H9 (cell line): ENCODE measurements at regions not wholly inside any gene's neighbourhood (a gene's known extent, or its start where the extent isn't known, plus 50 kb on each side); places are given as distances from the start of the nearest gene placed in this dataset.

Experiments used
- DNase-seq: peaks from one replicate; pipeline ENCODE4 v3.0.0-alpha.2; 2017
- H2AFZ ChIP-seq: one replicate; pipeline ENCODE4 v1.6.1; 2013; ENCODE audit warnings: mild to moderate bottlenecking, low read length, control low read depth, moderate library complexity
- H2AK5ac ChIP-seq: 2 replicates; pipeline ENCODE4 v1.6.1; 2013; ENCODE audit warnings: low read length, control low read depth, mixed read lengths; ENCODE audit not compliant: insufficient read length
- H2BK120ac ChIP-seq: one replicate; pipeline ENCODE4 v1.6.1; 2013; ENCODE audit warnings: low read depth, mild to moderate bottlenecking, low read length, control low read depth, inconsistent platforms; ENCODE audit not compliant: poor library complexity, severe bottlenecking
- H2BK12ac ChIP-seq: 2 replicates; pipeline ENCODE4 v1.6.1; 2013; ENCODE audit warnings: low read length, control low read depth, mixed read lengths, low read depth; ENCODE audit not compliant: insufficient read length
- H2BK15ac ChIP-seq: 2 replicates; pipeline ENCODE4 v1.6.1; 2013; ENCODE audit warnings: low read depth, low read length, control low read depth
- H2BK20ac ChIP-seq: one replicate; pipeline ENCODE4 v1.6.1; 2013; ENCODE audit warnings: low read depth, mild to moderate bottlenecking, low read length, control low read depth, inconsistent platforms; ENCODE audit not compliant: poor library complexity, severe bottlenecking
- H2BK5ac ChIP-seq: 2 replicates; pipeline ENCODE4 v1.6.1; 2013; ENCODE audit warnings: low read length, control low read depth, mixed read lengths; ENCODE audit not compliant: insufficient read length
- H3K14ac ChIP-seq: 2 replicates; pipeline ENCODE4 v1.6.1; 2013; ENCODE audit warnings: low read length, control low read depth; ENCODE audit not compliant: insufficient read depth
- H3K18ac ChIP-seq: 2 replicates; pipeline ENCODE4 v1.6.1; 2013; ENCODE audit warnings: low read depth, mild to moderate bottlenecking, mixed read lengths, low read length, control low read depth; ENCODE audit not compliant: insufficient read length
- H3K23ac ChIP-seq: 2 replicates; pipeline ENCODE4 v1.6.1; 2013; ENCODE audit warnings: low read length, control low read depth, mixed read lengths, low read depth; ENCODE audit not compliant: insufficient read length
- H3K23me2 ChIP-seq: 2 replicates; pipeline ENCODE4 v1.6.1; 2013; ENCODE audit warnings: low read depth, mild to moderate bottlenecking, mixed read lengths, low read length, control low read depth; ENCODE audit not compliant: insufficient read length, poor library complexity, severe bottlenecking
- H3K27ac ChIP-seq: 2 replicates; pipeline ENCODE4 v1.5.1; 2013; ENCODE audit warnings: low read length, control low read depth, mixed read lengths, low read depth; ENCODE audit not compliant: insufficient read length
- H3K27me3 ChIP-seq: 2 replicates; pipeline ENCODE4 v1.6.1; 2013; ENCODE audit warnings: low read length, control low read depth, inconsistent platforms; ENCODE audit not compliant: insufficient read depth
- H3K4ac ChIP-seq: 2 replicates; pipeline ENCODE4 v1.6.1; 2013; ENCODE audit warnings: low read depth, mild to moderate bottlenecking, control low read depth, inconsistent platforms, low read length, moderate library complexity
- H3K4me1 ChIP-seq: 2 replicates; pipeline ENCODE4 v1.6.1; 2013; ENCODE audit warnings: low read length, control low read depth, inconsistent platforms; ENCODE audit not compliant: insufficient read depth
- H3K4me2 ChIP-seq: 2 replicates; pipeline ENCODE4 v1.6.1; 2013; ENCODE audit warnings: low read length, control low read depth, mixed read lengths; ENCODE audit not compliant: insufficient read length, insufficient read depth
- H3K56ac ChIP-seq: 2 replicates; pipeline ENCODE4 v1.6.1; 2013; ENCODE audit warnings: low read depth, mild to moderate bottlenecking, mixed read lengths, low read length, control low read depth; ENCODE audit not compliant: insufficient read length
- H3K79me1 ChIP-seq: 2 replicates; pipeline ENCODE4 v1.6.1; 2013; ENCODE audit warnings: low read depth, mild to moderate bottlenecking, moderate library complexity, low read length, control low read depth, inconsistent platforms; ENCODE audit not compliant: insufficient read depth, poor library complexity, severe bottlenecking
- H3K79me2 ChIP-seq: 2 replicates; pipeline ENCODE4 v1.6.1; 2013; ENCODE audit warnings: low read length, control low read depth, inconsistent platforms; ENCODE audit not compliant: insufficient read depth
- H3K9ac ChIP-seq: 2 replicates; pipeline ENCODE4 v1.6.1; 2013; ENCODE audit warnings: low read length, control low read depth, mixed read lengths; ENCODE audit not compliant: insufficient read length; ENCODE audit errors: extremely low read depth
- H3K9me3 ChIP-seq: one replicate; pipeline ENCODE4 v1.6.1; 2013; ENCODE audit warnings: low read depth, low read length, inconsistent platforms; ENCODE audit not compliant: control insufficient read depth
- H3T11ph ChIP-seq: one replicate; pipeline ENCODE4 v1.6.1; 2013; ENCODE audit warnings: mild to moderate bottlenecking, low read length, control low read depth, inconsistent platforms
- H4K20me1 ChIP-seq: one replicate; pipeline ENCODE4 v1.6.1; 2013; ENCODE audit not compliant: control insufficient read depth, insufficient read length, insufficient read depth
- H4K5ac ChIP-seq: 2 replicates; pipeline ENCODE4 v1.6.1; 2013; ENCODE audit warnings: low read depth, mild to moderate bottlenecking, mixed read lengths, low read length, control low read depth; ENCODE audit not compliant: insufficient read length
- H4K8ac ChIP-seq: replicated peaks from 2 replicates; pipeline ENCODE4 v1.6.1; 2013; ENCODE audit warnings: low read length, control low read depth, mixed read lengths, low read depth; ENCODE audit not compliant: insufficient read length
- H4K91ac ChIP-seq: 2 replicates; pipeline ENCODE4 v1.6.1; 2013; ENCODE audit warnings: low read depth, mild to moderate bottlenecking, moderate library complexity, mixed read lengths, low read length, control low read depth; ENCODE audit not compliant: insufficient read length
- H3K27ac Mint-ChIP-seq, 3 experiments: 2 replicates in 2 of 3; 3 replicates in 1 of 3; pipeline ENCODE4 v1.8.0; 2020 to 2021; ENCODE audit warnings: mixed read lengths in 3 of 3, mild to moderate bottlenecking in 1 of 3, moderate library complexity in 1 of 3
- H3K27me3 Mint-ChIP-seq: 2 replicates; pipeline ENCODE4 v1.8.0; 2021; ENCODE audit warnings: low read depth, mild to moderate bottlenecking, moderate library complexity, mixed read lengths
- H3K36me3 Mint-ChIP-seq, 3 experiments: 2 replicates in 2 of 3; 3 replicates in 1 of 3; pipeline ENCODE4 v1.8.0; 2020 to 2021; ENCODE audit warnings: low read depth in 3 of 3, mixed read lengths in 3 of 3; ENCODE audit not compliant: insufficient read depth in 1 of 3
- H3K4me1 Mint-ChIP-seq, 2 experiments: 2 replicates each; pipeline ENCODE4 v1.8.0; 2020; ENCODE audit warnings: mixed read lengths in 2 of 2
- H3K4me3 Mint-ChIP-seq, 2 experiments: 2 replicates in 1 of 2; 3 replicates in 1 of 2; pipeline ENCODE4 v1.8.0; 2020 to 2021; ENCODE audit warnings: mild to moderate bottlenecking in 2 of 2, mixed read lengths in 2 of 2, moderate library complexity in 1 of 2
- H3K9me3 Mint-ChIP-seq, 2 experiments: 2 replicates in 1 of 2; 3 replicates in 1 of 2; pipeline ENCODE4 v1.8.0; 2020; ENCODE audit warnings: mild to moderate bottlenecking in 2 of 2, mixed read lengths in 2 of 2, moderate library complexity in 1 of 2
- TF ChIP-seq, protein P1 (sequence below): fragments of 200-600 bp; sonication (generic); conservative IDR thresholded peaks from 3 replicates; pipeline ENCODE4 v1.8.0; 2021; ENCODE audit warnings: antibody characterized with exemption, mild to moderate bottlenecking

DNA sequence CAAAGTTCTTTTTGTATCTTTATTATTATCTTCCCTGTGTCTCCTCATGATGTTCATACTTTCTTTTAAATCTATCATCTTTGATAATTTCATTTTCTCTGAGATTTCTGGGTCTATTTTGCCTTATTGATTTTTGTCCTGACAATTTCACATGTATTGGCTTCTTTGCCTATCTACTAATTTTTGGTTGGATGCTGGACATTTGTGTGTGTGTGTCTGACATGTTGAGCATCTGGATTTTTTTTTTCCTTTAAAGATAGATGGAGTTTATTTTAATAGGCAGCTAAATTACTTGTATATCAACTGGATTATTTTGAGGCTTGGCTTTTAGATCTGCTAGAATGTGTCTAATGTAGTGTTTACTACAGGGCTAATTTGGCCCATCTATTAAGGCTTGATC lies 178.0 kb upstream of the MOCS2 start:
- peaks cover 0 to 19% (median 9%) of the 10 kb centered on the region in 3 experiments; a peak in 4 of 7 replicates for H3K36me3 Mint-ChIP-seq
- Histone ChIP-seq H2BK15ac (no peak overlapping the region), H3K9me3 (no peaks in the 10 kb centered on the region), H3K79me1 (no peaks in the 10 kb centered on the region), H2BK5ac (no peak overlapping the region), H3T11ph (no peak overlapping the region), H2AFZ (no peak overlapping the region), H3K4me1 (no peaks in the 10 kb centered on the region), H4K20me1 (no peaks in the 10 kb centered on the region), H2BK120ac (no peak overlapping the region), H3K4me2 (no peak overlapping the region), H2AK5ac (no peak overlapping the region), H4K5ac (no peak overlapping the region), H3K79me2 (no peaks in the 10 kb centered on the region), H3K14ac (no peak overlapping the region), H4K91ac (no peak overlapping the region), H3K27me3 (no peaks in the 10 kb centered on the region), H3K18ac (no peak overlapping the region), H2BK12ac (no peak overlapping the region), H4K8ac (no peak overlapping the region), H3K4ac (no peak overlapping the region), H3K56ac (no peak overlapping the region), H3K23me2 (no peaks in the 10 kb centered on the region), H3K9ac (no peak overlapping the region), H3K23ac (no peak overlapping the region), H2BK20ac (no peak overlapping the region), H3K27ac (no peak overlapping the region)
- DNase-seq = no peak
- H3K27me3 Mint-ChIP-seq = no peaks in the 10 kb centered on the region
- TF ChIP-seq, protein P1, sequence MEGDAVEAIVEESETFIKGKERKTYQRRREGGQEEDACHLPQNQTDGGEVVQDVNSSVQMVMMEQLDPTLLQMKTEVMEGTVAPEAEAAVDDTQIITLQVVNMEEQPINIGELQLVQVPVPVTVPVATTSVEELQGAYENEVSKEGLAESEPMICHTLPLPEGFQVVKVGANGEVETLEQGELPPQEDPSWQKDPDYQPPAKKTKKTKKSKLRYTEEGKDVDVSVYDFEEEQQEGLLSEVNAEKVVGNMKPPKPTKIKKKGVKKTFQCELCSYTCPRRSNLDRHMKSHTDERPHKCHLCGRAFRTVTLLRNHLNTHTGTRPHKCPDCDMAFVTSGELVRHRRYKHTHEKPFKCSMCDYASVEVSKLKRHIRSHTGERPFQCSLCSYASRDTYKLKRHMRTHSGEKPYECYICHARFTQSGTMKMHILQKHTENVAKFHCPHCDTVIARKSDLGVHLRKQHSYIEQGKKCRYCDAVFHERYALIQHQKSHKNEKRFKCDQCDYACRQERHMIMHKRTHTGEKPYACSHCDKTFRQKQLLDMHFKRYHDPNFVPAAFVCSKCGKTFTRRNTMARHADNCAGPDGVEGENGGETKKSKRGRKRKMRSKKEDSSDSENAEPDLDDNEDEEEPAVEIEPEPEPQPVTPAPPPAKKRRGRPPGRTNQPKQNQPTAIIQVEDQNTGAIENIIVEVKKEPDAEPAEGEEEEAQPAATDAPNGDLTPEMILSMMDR = no peak
- H3K9me3 Mint-ChIP-seq = peaks cover 23 to 25% of the 10 kb centered on the region in 2 experiments
- H3K27ac Mint-ChIP-seq = no peak overlapping the region; a peak in 1 of 7 replicates
- no peaks in the 10 kb centered on the region for H3K4me1 Mint-ChIP-seq
- H3K4me3 Mint-ChIP-seq = no peak overlapping the region
